GM19035 (cell line): ENCODE measurements at regions not wholly inside any gene's neighbourhood (a gene's known extent, or its start where the extent isn't known, plus 50 kb on each side); places are given as distances from the start of the nearest gene placed in this dataset.

Experiments
- ATAC-seq: cut with Tn5 transposase; IDR thresholded peaks from one replicate; pipeline ENCODE4 v1.9.1; 2021; ENCODE audit not compliant: unreplicated experiment

DNA sequence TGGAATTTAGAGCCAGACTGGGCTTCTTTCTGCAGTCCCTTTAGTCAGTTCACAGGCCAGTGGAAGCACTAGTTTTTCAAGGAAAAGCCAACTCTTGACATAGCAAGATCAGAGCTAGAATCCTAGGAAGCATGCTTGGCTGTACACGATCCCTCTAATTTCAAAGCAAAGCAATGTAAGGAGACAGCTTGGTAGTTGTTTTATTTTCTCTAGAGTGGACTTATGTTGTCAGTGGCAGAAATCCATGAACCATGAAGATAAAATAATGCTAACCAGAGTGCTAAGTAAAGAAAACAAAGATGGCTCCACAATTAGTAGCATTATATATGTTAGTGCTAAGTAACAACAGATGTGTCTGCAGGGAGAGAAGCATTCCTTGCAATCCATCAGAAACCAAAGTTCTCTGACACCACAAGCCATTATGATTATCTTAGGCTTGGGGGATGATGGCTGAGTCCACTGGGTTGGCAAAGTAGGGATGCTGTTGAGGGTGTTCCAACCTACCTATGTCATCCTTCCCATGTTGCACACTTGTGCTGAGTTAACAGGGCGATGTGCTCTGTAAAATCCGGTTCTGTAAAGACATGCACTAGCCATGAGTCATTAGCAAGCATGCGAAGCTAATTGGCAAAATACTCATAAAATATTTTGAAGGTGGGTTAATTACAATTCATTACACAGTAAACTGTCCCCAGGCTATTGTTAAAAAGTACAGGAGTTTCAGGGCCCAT is 115.2 kb downstream of the BMP2 start:
- ATAC-seq: no peak

DNA sequence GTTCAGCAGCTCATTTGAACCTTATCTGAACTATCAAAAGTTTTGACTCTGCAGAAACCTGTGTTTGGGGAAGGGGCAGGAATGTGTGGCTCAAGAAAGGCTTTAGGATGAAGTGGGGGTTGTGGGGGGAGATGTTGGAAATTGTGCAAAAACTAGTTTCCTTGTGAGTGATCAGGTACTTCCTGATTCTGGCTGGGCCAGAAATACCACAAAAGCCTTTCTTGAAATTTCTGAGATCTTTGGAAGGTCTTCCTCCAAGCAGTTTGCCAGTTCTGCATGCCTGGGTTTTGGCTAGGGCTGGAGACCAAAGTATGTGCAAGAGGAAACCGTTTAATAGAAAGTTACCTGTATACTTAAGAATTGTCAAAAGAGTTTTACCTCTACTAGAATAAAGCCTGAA is 116.6 kb downstream of the BMP2 start:
- ATAC-seq: no peak

DNA sequence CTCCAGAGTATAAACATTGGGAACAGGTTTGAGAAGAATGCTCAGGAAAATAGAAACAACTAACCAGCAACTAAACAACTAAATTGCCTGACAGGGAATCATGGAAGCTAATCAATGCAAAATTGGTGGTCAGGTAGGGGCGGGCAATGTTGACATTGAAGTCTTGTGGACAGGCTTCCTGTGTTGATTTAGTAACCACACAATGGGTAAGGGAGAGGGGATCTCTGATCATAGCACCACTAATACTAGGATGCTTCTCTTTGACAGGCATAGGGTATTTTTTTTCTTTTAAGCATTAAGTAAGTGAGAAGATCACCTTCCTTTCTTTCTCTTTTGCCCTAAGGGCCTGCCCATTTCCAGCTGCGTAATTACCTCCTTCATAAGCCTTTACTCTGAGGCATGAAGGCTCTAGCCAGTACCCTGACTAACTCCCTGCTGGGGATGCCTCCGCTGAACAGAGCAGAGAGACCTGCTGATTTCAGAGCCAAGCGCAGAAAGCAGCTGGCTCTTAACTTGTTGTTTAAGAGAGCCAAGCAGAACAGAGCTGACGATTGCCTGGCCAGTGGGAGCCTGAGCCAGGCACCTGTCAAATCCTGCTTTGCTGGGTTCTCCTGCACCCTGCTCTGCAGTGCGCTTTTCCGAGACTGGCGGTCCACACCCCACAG is 118.7 kb downstream of the BMP2 start:
- no peak for ATAC-seq

DNA sequence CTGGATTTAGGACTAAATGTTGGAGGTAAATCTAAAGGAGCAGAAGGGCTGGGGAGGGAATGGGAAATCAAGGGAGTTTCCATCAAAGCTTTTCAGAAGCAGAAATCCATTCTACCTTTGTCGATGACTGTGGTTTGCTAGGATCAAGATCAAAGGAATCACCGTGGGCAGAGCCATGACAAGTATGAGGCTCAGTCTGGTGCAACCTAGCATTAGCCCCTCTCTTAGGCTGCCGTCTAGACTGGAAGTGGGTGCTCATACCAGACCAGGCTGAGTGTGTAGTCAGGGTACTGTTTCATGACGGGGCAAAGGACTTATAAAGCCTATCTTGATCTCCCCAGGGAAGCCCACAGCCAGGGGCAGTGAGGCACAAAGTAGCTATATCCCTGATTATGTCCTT is 120.5 kb downstream of the BMP2 start:
- ATAC-seq: no peak

DNA sequence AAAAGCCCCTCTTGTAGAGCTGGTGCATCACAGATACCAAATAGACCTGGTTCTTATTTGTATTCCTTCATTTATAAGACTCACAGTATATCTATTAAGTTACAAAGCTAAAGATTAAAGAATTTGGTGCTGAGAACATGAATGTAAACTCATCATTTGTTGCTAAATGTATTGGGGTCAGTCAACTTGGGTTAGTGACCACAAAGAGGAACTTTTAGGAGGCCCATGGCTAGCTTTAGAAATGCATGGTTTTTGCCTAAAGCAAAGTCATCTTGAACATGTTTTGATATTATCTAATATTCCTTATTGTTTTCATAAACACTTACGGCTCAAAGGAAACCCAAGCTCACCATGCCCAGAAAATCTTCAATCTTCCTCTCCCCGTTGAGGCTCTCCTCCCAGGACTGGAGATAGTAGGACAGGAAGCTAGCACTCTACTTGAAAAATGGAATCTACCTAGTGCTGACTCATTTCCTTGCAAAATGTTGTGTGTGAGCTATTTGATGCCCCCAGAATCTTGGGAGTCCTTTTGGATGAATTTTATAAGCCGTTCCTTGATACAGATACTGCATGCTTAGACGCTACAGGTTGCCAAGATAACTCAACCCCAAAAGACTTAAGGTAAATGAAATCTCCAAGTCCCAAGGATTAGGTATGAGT is 121.4 kb downstream of the BMP2 start:
- no peak for ATAC-seq

DNA sequence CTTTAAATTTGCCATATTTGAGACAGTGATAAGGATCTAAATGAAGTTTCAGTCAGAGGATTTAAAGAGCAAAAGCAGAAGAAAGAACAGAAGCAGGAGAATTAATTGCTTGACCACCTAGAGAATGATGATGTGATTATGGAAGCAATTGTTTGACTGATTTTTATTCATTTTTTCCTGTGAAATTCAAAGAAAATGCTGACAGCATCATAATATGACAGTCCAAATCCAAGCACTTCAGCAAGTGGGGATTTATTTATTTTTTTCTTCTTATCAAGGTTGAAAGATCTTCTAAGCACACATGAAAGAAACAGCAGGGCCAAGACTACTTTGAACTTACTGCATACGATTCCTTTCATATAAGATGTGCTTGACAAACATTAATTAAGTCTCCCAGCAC is 125.2 kb downstream of the BMP2 start:
- no peak for ATAC-seq

DNA sequence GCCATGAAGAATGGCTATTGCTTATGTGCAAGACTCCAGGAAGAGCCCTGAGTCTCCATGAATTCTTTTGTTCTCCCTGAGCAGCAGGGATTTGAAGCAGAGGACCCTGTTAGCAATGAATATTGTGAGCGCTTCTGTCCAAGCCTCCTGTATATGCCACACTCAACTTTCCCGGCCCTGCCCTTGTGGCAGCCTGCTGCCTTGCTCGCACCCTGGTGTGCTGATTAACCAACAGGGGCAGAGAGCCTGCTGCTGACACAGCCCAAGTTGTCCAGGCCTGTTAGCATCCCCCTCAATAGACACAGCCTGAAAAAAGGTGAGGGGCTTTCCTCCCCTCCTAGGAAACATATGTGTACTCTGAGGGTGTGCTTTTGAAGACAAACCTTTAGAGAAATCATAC is 131.4 kb downstream of the BMP2 start:
- no peak for ATAC-seq

DNA sequence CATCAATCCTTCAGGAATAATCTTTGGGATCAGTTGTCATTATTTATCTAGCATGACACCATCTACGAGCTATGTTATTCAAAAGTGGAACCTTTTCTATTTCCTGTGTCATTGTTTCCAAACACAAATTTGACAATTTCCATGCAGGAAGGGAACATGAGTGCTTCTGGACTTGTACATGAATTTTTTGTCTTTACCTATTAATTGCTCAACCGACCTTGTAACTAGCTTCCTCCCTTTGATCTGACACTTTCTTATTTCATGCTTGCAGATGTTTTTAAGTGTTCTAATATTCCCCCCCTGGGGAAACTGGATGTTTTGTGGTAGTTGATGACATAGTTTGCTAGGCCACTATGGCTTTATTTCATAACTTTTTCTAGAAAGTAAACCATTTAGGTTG is 139.4 kb downstream of the BMP2 start:
- ATAC-seq: no peak

DNA sequence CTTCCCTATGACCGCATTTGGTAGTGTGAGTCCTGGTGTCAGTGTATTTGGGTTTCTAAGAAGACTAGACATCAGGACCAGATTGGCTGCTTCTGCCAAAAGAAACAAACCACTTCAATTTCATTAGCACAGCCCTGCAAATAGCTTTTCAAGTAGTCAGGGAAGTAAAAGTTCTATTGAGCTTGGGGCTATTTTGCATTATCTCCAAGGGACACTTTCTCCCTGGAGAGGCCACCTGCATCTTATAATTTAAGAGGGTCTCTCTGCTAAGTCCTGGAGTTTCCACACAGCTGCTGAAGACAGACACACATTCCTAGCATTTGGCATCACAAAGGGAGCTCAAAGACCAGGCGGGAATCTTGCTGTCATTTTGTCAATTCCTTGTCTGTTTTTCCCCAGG is 141.2 kb downstream of the BMP2 start:
- no peak for ATAC-seq

DNA sequence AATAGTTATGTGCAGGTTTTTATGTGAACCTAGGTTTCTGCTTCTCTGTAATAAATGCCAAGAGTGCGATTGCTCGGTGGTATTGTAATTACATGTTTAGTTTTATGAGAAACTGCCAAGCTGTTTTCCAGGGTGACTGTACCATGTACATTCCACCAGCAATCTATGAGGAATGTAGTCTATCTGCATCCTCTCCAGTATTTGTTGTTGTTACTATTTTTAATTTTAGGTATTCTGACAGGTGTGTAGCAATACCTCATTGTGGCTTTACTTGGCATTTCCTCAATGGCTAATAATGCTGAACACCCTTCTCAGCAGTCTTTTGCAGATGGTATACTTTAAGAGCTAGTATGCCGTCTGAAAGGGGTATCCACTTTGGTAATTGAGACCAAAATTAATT is 142.1 kb downstream of the BMP2 start:
- ATAC-seq: no peak

DNA sequence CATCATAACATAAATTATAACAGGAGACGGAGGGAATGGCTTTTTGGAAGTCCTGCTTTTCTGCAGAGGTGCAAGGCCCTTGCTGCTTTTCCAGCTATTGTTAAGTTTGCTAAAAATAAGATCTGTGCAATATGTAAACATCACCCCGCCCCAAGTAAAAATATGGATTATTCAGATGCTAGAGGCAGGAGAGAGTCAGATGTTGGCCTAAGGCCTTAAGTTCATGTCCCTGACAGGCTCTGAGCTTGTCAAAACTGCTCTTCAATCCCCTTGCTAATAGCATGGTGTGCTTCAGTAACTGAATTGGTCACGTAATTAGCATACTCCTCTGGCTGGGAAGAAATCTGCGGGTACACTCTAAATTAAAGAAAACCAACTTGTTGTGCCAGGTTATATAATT is 147.5 kb downstream of the BMP2 start:
- no peak for ATAC-seq

DNA sequence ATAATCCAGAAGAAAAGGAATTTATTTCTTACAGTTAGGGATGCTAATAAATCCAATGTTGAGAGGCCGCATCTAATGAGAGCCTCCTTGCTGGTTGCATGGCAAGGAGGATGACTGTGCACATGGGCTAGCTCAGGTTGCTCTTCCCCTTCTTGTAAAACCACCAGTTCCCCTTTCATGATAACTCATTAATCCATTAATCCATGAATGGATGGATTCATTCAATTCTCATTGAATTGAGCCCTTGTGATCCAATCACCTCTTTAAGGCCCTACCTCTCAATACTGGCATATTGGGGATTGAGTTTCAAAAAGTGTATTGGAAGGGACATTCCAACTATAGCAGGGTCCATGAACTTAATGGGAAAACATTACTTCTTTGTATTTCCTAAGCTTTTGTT is 149.5 kb downstream of the BMP2 start:
- ATAC-seq: no peak

DNA sequence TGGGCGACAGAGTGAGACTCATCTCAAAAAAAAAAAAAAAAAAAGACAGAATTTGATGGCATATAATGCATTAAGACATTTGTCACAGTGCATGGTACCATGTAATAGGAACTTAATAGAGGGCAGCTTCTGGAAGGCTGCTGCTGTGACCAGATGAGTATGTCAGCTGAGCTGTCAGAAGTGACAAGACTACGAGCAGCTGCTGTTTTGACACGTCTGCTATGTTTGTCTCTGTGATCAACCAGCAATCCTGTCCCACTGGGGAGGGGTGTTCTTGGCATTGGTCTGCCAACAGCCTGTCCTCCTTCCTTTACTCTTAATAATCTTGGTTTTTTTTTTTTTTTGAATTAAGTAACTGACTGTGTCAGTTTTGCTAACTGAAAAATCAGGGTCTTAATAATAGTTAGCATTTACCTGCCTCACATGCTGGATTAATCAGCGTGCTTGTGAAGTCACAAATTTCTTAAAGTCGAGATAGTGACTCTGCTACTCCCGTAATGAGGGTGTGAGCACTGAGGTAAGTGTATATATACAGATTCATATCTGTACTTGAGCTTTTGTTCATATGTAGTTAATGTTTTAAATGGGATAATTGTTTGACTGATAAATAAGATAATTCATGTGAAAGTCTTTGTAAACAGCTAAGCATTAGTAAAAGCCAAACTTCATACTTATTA is 152.4 kb downstream of the BMP2 start:
- ATAC-seq: no peak

DNA sequence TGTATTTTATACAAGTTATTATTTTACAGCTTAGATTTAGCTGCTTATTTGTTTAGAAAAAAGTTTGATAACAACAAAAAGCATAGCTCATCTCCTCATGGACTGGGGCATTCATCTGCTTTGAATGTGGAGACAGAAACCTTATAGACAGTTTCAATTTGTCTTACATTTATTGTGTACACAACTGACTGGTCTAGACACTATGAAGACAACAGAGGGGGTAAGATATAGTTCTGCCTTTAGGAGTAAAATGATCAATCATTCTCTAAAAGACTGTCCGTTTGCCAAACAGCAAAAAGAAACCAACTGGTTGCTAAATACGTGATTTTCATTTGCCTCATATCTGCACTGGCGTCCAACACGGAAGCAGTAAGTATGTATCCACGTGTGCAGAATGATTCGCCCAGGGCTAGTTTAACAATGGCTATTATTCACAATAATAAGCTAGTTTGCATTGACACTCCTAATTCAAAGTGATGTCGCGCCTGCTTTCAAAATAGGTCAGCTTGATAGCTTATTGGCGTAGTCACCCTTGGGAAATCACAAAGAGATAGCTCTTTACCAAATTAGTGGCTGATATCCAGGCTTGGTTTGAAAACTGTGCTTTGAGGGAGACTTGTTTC is 153.6 kb downstream of the BMP2 start:
- ATAC-seq: no peak

DNA sequence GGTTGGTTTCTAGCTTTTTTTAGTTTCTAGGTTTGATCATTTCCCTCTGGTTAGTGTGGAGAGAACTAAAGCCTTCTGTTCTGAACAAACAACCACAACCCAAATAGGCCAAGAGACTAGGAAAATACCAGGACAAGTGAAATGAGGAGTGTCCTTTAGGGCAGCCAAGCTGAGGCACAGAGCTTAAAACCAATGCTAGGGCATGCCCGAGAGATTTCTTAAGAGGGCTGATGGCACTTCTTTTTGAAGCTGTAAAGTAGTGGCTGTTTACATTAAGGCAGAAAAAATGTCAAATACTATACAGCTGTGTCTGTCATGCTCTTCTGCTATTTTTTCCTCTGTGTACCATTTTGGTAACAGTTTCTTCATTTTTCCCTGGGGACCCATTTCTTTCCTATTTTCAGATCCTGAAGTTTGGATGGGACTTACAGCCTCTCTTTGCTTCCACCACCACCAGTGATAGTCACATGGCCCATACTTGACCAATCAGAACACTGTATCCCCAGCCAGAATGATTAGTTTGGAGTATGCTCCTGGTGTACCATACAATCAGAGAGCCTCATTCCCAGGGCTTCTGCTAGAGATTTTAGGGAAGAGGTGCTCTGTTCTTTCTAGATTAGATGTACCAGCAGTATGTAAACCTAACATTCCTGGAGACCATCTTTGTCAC is 154.4 kb downstream of the BMP2 start:
- no peak for ATAC-seq

DNA sequence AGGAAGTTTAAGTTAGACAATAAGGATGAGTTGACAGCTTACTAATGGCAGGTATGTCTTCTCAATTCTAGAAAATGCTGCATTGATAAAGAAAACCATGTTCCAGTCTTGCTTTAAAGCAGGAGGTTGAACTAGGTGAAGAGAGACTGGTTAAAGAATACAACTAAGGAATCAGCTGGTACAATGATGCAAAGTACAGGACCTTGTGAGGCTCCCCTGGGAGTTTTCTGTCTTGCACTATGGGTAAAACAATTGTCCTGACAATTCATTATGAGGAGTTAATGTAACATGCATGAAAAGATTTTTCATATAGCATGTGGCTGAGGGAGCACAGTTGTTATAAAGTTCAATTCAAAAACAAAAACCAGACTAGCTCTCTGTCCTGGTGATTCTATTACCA is 157.2 kb downstream of the BMP2 start:
- no peak for ATAC-seq

DNA sequence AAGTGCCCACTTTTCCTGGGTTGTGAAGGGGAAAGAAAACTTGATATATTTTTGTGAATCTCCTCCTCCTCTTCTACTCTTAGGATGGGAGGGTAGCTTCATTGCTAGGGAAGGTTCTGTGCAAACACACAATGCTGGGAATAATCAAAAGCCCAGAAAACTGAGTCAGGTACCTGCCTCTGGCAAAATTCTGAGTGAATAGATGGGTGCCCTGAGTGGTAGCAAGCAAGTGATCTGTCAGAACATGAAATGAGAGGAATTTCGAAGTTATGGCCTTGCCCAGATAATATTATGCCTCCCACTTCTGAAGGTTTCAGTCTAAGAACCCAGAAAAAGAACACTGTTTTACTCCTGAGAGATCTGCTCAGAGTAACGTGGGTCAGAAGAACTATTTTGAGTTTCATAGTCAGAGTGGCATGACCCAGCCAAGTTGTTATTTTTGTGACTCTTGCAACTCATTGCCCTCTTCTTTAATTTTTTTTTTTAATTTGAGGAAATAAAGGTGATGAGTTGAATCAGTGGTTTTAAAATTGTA is 158.3 kb downstream of the BMP2 start:
- no peak for ATAC-seq

DNA sequence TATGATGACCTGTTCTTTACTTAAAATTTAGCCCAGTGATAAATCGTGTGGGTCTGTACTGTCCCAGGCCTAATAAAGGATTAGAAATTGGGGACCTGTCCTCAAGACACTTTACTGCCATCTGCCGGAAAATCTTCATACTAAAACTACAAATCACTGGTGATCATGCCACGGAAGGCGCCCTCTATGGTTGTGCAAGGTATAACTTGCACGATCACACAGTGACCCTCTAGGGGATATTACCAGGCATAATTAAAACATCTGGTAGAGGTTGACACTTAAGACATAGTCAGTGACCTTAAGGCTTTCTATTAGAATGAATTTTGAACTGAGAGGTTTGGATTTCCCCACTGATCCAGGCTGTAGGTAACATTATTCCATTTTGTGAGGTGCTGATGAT is 172.6 kb downstream of the BMP2 start:
- ATAC-seq: no peak

DNA sequence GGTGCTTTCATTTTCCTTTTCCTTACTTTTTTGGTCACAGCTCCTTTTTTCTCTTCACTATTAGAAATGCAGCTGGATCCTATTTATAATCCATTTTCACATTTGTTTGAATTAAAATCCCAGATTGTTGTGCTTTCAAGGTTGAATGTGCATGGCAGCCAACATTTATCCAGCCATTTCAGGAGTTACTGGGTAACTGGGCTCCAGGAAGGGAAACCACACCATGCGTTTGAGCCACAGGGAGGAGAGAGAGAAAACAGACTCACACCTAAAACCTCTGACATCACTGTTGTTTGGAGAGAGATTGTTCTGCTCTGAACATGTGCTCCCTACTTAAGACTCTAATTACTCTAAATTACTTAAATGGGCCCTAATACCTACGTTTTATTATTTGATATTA is 173.4 kb downstream of the BMP2 start:
- ATAC-seq: no peak

DNA sequence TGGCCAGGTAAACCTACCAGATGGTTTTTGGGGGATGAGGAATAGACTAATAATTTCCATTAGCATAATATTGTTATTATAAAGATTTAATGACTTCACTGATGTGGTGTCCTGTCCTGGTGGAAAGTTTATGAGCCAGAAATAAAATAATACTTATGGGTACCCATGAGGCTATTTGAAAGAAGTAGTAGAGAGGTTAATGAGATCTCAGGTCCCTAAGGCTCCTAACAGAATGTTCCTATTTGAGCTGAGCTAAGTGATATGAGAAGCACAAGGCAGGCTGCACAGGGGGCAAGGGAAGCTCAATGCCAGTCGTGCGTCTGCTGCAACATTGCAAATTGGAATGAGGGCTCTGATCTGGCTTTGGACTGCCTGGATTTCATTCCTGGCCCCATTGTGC is 174.1 kb downstream of the BMP2 start:
- ATAC-seq: no peak

DNA sequence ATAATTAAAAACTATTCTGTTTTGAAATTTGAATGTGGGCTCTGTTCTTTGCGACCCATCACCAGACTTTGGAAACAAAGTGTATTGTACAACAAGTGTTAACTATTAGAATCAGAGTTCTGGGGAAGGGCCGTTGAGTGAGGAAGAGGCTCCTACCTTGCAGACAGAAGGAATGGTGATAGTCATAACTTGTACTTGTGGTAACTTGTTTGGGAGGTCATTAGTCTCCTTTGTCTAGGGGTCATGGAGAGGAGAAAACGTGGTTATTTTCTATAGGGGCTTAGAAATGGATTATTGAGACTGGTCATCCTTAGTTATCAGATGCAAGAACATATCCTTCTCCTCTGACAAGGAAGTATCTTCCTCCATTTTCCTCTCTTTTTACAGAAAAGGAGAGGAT is 174.8 kb downstream of the BMP2 start:
- ATAC-seq: no peak
